ENCODE measurements at regions not wholly inside any gene's neighbourhood (a gene's known extent, or its start where the extent isn't known, plus 50 kb on each side); places are given as distances from the start of the nearest gene placed in this dataset.
"Not testable (repeated sequence)": the region's sequence is repeated elsewhere in the genome, so short reads cannot be mapped to it uniquely, and the experiment has no call there.

DNA sequence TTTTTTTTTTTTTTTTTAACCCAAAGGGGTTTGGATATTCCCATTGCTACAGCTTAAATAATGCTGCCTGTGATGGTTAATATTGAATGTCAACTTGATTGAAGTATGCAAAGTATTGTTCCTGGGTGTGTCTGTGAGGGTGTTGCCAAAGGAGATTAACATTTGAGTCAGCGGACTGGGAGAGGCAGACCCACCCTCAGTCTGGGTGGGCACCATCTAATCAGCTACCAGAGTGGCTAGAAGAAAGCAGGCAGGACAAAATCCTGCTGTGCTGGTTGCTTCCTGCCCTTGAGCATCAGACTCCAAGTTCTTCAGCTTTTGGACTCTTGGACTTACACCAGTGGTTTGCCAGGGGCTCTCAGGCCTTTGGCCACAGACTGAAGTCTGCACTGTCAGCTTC, 106.8 kb upstream of the RBMS1 start:
- WGBS = 93% methylated on average over 1 of the region's 1 CpG
- H3K27ac ChIP-seq (ENCODE audit: low read depth in 1 of 2, low read length in 1 of 2); DNase-seq (ENCODE audit: low read depth in 6 of 9, low spot score in 9 of 9); H3K36me3 ChIP-seq (ENCODE audit: control insufficient read depth in 2 of 2, insufficient read depth in 2 of 2, low read length in 1 of 2); H3K27me3 ChIP-seq (ENCODE audit: control insufficient read depth in 2 of 2, insufficient read depth in 1 of 2, low read length in 1 of 2); H3K4me1 ChIP-seq (ENCODE audit: control insufficient read depth in 2 of 2, insufficient read depth in 2 of 2, low read length in 2 of 2); H3K9me3 ChIP-seq (ENCODE audit: control insufficient read depth in 2 of 2, insufficient read depth in 1 of 2, low read length in 1 of 2); H3K4me3 ChIP-seq (ENCODE audit: low read length in 2 of 2): not testable (repeated sequence)

GRCh38 chr2:160602073-160602472, 108.5 kb upstream of the RBMS1 start:
- Histone ChIP-seq H3K36me3 (ENCODE audit: control insufficient read depth in 2 of 2, insufficient read depth in 2 of 2, low read length in 1 of 2) (no peaks in the 10 kb centered on the region), H3K27me3 (ENCODE audit: control insufficient read depth in 2 of 2, insufficient read depth in 1 of 2, low read length in 1 of 2) (no peaks in the 10 kb centered on the region), H3K4me3 (ENCODE audit: low read length in 2 of 2) (no peak overlapping the region), H3K27ac (ENCODE audit: low read depth in 1 of 2, low read length in 1 of 2) (no peak overlapping the region), H3K9me3 (ENCODE audit: control insufficient read depth in 2 of 2, insufficient read depth in 1 of 2, low read length in 1 of 2) (no peaks in the 10 kb centered on the region), H3K4me1 (ENCODE audit: control insufficient read depth in 2 of 2, insufficient read depth in 2 of 2, low read length in 2 of 2) (no peaks in the 10 kb centered on the region)
- 97% methylated on average over 2 of the region's 2 CpGs for WGBS
- DNase-seq (ENCODE audit: low read depth in 6 of 9, low spot score in 9 of 9) = no peak

DNA sequence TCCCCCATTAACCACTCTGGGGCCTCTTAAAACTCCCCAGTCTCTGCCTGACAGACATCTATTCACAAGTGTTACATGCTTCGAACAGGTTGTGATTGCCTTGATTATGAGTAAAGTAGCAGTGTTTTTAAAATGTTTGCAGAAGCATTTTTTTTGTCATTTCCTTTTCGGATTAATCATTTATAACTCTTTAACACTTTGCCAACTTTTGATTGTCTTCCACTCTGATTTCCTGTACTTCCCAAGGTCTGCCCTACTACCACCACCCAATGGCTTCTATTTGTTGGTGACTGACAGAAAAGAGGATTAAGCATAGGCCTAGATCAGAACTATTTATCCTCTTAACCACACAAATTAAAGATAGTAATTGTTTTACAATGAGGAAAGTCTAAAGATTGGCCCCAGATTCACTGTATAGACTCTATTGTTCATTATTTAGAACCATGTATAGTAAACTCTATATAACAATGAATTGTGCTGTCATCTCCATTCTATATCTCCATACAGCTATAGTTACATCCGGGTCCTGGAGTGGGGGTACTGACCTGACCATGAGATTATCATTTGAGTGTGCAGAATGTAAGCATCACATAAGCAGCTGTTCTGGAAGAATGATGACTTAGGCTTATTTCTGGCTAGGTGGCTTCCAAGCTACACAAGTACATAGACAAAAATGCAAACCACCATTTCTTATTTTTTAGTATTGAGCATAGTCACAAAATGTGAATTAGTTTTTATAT, 110.3 kb upstream of the RBMS1 start:
- Histone ChIP-seq H3K27ac (ENCODE audit: low read depth in 1 of 2, low read length in 1 of 2) (no peak overlapping the region), H3K4me3 (ENCODE audit: low read length in 2 of 2) (no peak overlapping the region), H3K4me1 (ENCODE audit: control insufficient read depth in 2 of 2, insufficient read depth in 2 of 2, low read length in 2 of 2) (no peaks in the 10 kb centered on the region), H3K36me3 (ENCODE audit: control insufficient read depth in 2 of 2, insufficient read depth in 2 of 2, low read length in 1 of 2) (no peaks in the 10 kb centered on the region), H3K9me3 (ENCODE audit: control insufficient read depth in 2 of 2, insufficient read depth in 1 of 2, low read length in 1 of 2) (no peaks in the 10 kb centered on the region), H3K27me3 (ENCODE audit: control insufficient read depth in 2 of 2, insufficient read depth in 1 of 2, low read length in 1 of 2) (no peaks in the 10 kb centered on the region)
- WGBS = 98% methylated on average over 3 of the region's 3 CpGs
- no peak for DNase-seq (ENCODE audit: low read depth in 6 of 9, low spot score in 9 of 9)

DNA sequence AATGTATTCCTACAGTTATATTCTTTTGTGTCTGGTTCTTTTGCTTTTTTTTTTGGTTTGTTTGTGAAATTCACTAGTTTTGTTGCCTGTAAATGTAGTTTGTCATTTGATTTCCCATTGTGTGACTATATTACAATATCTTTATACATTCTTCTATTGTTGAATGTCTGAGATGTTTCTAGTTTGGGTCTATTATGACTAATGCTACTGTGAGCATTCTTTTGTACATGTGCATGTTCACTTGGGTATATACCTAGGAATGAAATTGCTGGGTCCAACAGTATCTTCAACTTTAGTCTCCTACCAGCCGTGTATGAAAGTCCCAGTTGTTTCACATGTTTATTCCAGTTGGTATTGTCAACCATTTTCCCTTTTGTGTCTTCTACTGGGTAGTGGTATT, 112.7 kb upstream of the RBMS1 start:
- no peaks in the 10 kb centered on the region for H3K4me1 ChIP-seq (ENCODE audit: control insufficient read depth in 2 of 2, insufficient read depth in 2 of 2, low read length in 2 of 2)
- 96% methylated on average over 1 of the region's 1 CpG for WGBS
- H3K36me3 ChIP-seq (ENCODE audit: control insufficient read depth in 2 of 2, insufficient read depth in 2 of 2, low read length in 1 of 2) = no peaks in the 10 kb centered on the region
- no peak overlapping the region for H3K27ac ChIP-seq (ENCODE audit: low read depth in 1 of 2, low read length in 1 of 2)
- no peak overlapping the region for H3K4me3 ChIP-seq (ENCODE audit: low read length in 2 of 2)
- H3K27me3 ChIP-seq (ENCODE audit: control insufficient read depth in 2 of 2, insufficient read depth in 1 of 2, low read length in 1 of 2) = no peaks in the 10 kb centered on the region
- no peak for DNase-seq (ENCODE audit: low read depth in 6 of 9, low spot score in 9 of 9)
- no peaks in the 10 kb centered on the region for H3K9me3 ChIP-seq (ENCODE audit: control insufficient read depth in 2 of 2, insufficient read depth in 1 of 2, low read length in 1 of 2)

DNA sequence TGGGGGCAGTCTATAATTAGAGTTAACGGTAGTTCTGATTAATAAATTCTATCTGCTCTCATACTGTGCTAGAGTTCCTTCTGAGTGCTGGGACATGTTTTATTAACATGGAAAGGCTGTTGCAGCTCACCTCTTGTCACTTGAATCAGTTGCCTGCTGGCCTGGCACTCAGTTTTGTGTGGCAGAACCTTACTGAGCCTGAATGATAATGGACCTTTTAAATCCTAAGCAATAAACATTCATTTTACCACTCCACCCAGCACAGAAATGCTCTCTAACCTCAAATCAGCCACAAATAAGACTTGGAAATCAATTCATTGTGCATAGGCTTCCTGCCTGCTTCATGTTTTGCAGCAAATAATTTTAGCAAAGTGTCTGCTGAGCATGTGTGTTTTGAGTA, 115.0 kb upstream of the RBMS1 start:
- Histone ChIP-seq H3K36me3 (ENCODE audit: control insufficient read depth in 2 of 2, insufficient read depth in 2 of 2, low read length in 1 of 2) (no peaks in the 10 kb centered on the region), H3K4me1 (ENCODE audit: control insufficient read depth in 2 of 2, insufficient read depth in 2 of 2, low read length in 2 of 2) (no peaks in the 10 kb centered on the region), H3K4me3 (ENCODE audit: low read length in 2 of 2) (no peak overlapping the region), H3K27me3 (ENCODE audit: control insufficient read depth in 2 of 2, insufficient read depth in 1 of 2, low read length in 1 of 2) (no peaks in the 10 kb centered on the region), H3K27ac (ENCODE audit: low read depth in 1 of 2, low read length in 1 of 2) (no peak overlapping the region), H3K9me3 (ENCODE audit: control insufficient read depth in 2 of 2, insufficient read depth in 1 of 2, low read length in 1 of 2) (no peaks in the 10 kb centered on the region)
- DNase-seq (ENCODE audit: low read depth in 6 of 9, low spot score in 9 of 9) = no peak
- WGBS = 99% methylated on average over 1 of the region's 1 CpG

- 90% methylated on average over 1 of the region's 1 CpG for WGBS
- Histone ChIP-seq H3K36me3 (ENCODE audit: control insufficient read depth in 2 of 2, insufficient read depth in 2 of 2, low read length in 1 of 2) (no peaks in the 10 kb centered on the region), H3K27ac (ENCODE audit: low read depth in 1 of 2, low read length in 1 of 2) (no peak overlapping the region), H3K4me3 (ENCODE audit: low read length in 2 of 2) (no peak overlapping the region), H3K27me3 (ENCODE audit: control insufficient read depth in 2 of 2, insufficient read depth in 1 of 2, low read length in 1 of 2) (no peaks in the 10 kb centered on the region), H3K4me1 (ENCODE audit: control insufficient read depth in 2 of 2, insufficient read depth in 2 of 2, low read length in 2 of 2) (no peaks in the 10 kb centered on the region), H3K9me3 (ENCODE audit: control insufficient read depth in 2 of 2, insufficient read depth in 1 of 2, low read length in 1 of 2) (no peaks in the 10 kb centered on the region)
- DNase-seq (ENCODE audit: low read depth in 6 of 9, low spot score in 9 of 9) = no peak
Observed at GRCh38 chr2:160609346-160609745, 115.7 kb upstream of the RBMS1 start.

DNA sequence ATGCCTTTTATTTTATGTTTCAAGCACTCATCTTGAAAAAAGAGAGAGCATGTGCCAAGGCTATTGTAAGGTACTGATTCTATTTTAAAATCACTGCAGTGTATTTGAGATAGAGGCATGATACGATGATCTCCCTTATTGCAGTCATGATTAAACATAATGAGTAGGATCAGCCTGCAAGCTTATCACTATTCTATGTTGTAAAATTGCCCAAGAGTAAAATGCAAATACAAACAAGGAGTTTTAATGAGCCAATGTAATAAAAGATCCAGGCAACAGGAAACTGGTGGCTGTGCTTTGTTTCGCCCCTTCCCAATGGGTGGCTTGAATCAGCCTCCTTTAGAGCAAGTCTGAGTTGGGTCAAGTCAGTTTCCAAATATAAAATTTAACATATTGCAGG, 116.4 kb upstream of the RBMS1 start:
- H3K36me3 ChIP-seq (ENCODE audit: control insufficient read depth in 2 of 2, insufficient read depth in 2 of 2, low read length in 1 of 2) = no peaks in the 10 kb centered on the region
- 98% methylated on average over 2 of the region's 2 CpGs for WGBS
- no peaks in the 10 kb centered on the region for H3K9me3 ChIP-seq (ENCODE audit: control insufficient read depth in 2 of 2, insufficient read depth in 1 of 2, low read length in 1 of 2)
- H3K27me3 ChIP-seq (ENCODE audit: control insufficient read depth in 2 of 2, insufficient read depth in 1 of 2, low read length in 1 of 2) = no peaks in the 10 kb centered on the region
- no peak for DNase-seq (ENCODE audit: low read depth in 6 of 9, low spot score in 9 of 9)
- H3K4me3 ChIP-seq (ENCODE audit: low read length in 2 of 2) = no peak overlapping the region
- H3K4me1 ChIP-seq (ENCODE audit: control insufficient read depth in 2 of 2, insufficient read depth in 2 of 2, low read length in 2 of 2) = no peaks in the 10 kb centered on the region
- no peak overlapping the region for H3K27ac ChIP-seq (ENCODE audit: low read depth in 1 of 2, low read length in 1 of 2)

- no peak overlapping the region for H3K4me3 ChIP-seq (ENCODE audit: low read length in 2 of 2)
- no peaks in the 10 kb centered on the region for H3K9me3 ChIP-seq (ENCODE audit: control insufficient read depth in 2 of 2, insufficient read depth in 1 of 2, low read length in 1 of 2)
- H3K4me1 ChIP-seq (ENCODE audit: control insufficient read depth in 2 of 2, insufficient read depth in 2 of 2, low read length in 2 of 2) = no peaks in the 10 kb centered on the region
- no peaks in the 10 kb centered on the region for H3K27me3 ChIP-seq (ENCODE audit: control insufficient read depth in 2 of 2, insufficient read depth in 1 of 2, low read length in 1 of 2)
- no peaks in the 10 kb centered on the region for H3K36me3 ChIP-seq (ENCODE audit: control insufficient read depth in 2 of 2, insufficient read depth in 2 of 2, low read length in 1 of 2)
- no peak overlapping the region for H3K27ac ChIP-seq (ENCODE audit: low read depth in 1 of 2, low read length in 1 of 2)
- DNase-seq (ENCODE audit: low read depth in 6 of 9, low spot score in 9 of 9) = no peak
Observed at GRCh38 chr2:160612266-160612856, 118.8 kb upstream of the RBMS1 start.

GRCh38 chr2:160613466-160614153, 120.0 kb upstream of the RBMS1 start:
- no peak for DNase-seq (ENCODE audit: low read depth in 6 of 9, low spot score in 9 of 9)
- no peaks in the 10 kb centered on the region for H3K27me3 ChIP-seq (ENCODE audit: control insufficient read depth in 2 of 2, insufficient read depth in 1 of 2, low read length in 1 of 2)
- no peaks in the 10 kb centered on the region for H3K9me3 ChIP-seq (ENCODE audit: control insufficient read depth in 2 of 2, insufficient read depth in 1 of 2, low read length in 1 of 2)
- H3K36me3 ChIP-seq (ENCODE audit: control insufficient read depth in 2 of 2, insufficient read depth in 2 of 2, low read length in 1 of 2) = no peaks in the 10 kb centered on the region
- WGBS = 86% methylated on average over 1 of the region's 1 CpG
- H3K27ac ChIP-seq (ENCODE audit: low read depth in 1 of 2, low read length in 1 of 2) = no peak overlapping the region
- no peak overlapping the region for H3K4me3 ChIP-seq (ENCODE audit: low read length in 2 of 2)
- H3K4me1 ChIP-seq (ENCODE audit: control insufficient read depth in 2 of 2, insufficient read depth in 2 of 2, low read length in 2 of 2) = no peaks in the 10 kb centered on the region

Data from thymus (tissue), 11 donors.